GM12864 (cell line): ENCODE measurements at regions not wholly inside any gene's neighbourhood (a gene's known extent, or its start where the extent isn't known, plus 50 kb on each side); places are given as distances from the start of the nearest gene placed in this dataset.

Experiments used
- DNase-seq: peaks from one replicate; pipeline ENCODE4 v3.0.0-alpha.2; 2011; ENCODE audit warnings: low read depth
- H3K4me3 ChIP-seq: 2 replicates; pipeline ENCODE4 v1.5.1; 2011; ENCODE audit warnings: mild to moderate bottlenecking, low read depth, low read length, control low read depth
- CTCF ChIP-seq: IDR thresholded peaks from 2 replicates; pipeline ENCODE4 v1.5.1; 2011; ENCODE audit warnings: low read depth, mild to moderate bottlenecking, moderate library complexity, low read length, control low read depth, inconsistent platforms; ENCODE audit errors: missing control alignments

GRCh38 chr2:33652830-33653229 lies 53.7 kb upstream of the FAM98A start:
- no peak overlapping the region for H3K4me3 ChIP-seq
- no peak for TF ChIP-seq CTCF
- no peak for DNase-seq

DNA sequence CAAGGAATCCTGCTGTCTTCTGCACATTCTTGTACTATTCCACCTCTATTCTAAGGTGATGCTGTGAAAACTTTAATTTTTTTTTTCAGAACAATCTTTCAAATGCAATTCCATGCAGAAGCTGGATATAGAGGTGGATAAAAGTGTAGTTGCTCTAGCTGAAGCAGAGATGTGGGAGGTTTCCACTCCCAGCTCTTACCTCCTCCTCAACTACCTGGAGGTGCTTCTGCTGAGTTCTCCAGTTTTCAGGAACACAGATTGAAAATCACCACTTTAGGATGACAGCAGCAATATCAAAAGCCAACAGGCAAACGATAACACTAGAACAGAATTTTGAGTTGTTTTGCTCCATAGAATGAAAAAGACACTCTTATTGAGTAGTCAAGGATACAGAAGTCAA lies 51.1 kb upstream of the FAM98A start:
- no peak for TF ChIP-seq CTCF
- no peak for DNase-seq
- H3K4me3 ChIP-seq, result no peak overlapping the region
